ENCODE measurements at regions not wholly inside any gene's neighbourhood (a gene's known extent, or its start where the extent isn't known, plus 50 kb on each side); places are given as distances from the start of the nearest gene placed in this dataset.
A peak's percentile ranks its signal among the peaks of the same experiment; 100 is the strongest.

DNA sequence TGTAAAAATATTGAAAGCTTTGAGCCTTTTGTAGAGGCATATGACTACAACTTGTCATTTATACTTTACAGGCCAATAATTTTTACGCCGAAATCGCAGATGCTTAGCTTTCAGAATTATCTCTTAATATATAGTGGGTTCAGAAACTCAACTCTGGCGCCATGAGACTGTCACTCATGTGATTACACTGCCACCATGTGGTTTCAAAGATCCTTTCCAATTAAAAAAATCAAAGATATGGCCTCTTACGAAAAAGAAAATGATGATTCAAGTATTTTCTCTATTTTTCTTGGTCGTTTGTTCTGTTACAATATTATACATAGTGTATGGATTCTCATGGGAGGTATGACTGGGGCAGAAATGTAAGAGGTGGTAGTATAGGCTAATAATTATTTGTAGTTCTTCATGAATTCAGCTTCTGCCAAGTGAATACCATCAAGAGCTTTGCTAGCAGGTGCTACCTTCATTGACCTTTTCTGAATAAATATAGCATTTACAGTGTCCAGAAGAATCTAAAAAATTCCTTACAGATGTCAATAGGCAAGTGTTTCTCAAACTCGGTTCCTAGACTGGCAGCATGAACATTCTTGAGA lies 751.7 kb upstream of the GOLIM4 start:
- WGBS, 2 experiments (ENCODE audit: insufficient coverage in 1 of 2, insufficient read length in 1 of 2) = 39 to 50% methylated on average over 2 to 7 of the region's 7 CpGs
- peaks cover 22% of the 10 kb centered on the region for H3K27me3 ChIP-seq (ENCODE audit: control insufficient read depth, insufficient read depth, low read length, poor library complexity, severe bottlenecking)
- H3K9me3 Mint-ChIP-seq = no peaks in the 10 kb centered on the region
- TF ChIP-seq CTCF (conservative IDR thresholded peaks at IDR 0.05) = peak; percentile 86
- H3K9me3 ChIP-seq (ENCODE audit: control insufficient read depth, low read length) = no peaks in the 10 kb centered on the region
- H3K27me3 Mint-ChIP-seq (ENCODE audit: insufficient read depth) = peaks cover 16% of the 10 kb centered on the region
- H3K4me3 ChIP-seq (ENCODE audit: low read length) = no peak overlapping the region
- DNase-seq = no peak
- H3K27ac Mint-ChIP-seq = no peak overlapping the region
- no peaks in the 10 kb centered on the region for H3K36me3 ChIP-seq (ENCODE audit: control insufficient read depth, insufficient read depth, low read length)
- no peaks in the 10 kb centered on the region for H3K36me3 Mint-ChIP-seq (ENCODE audit: low read depth)
- no peaks in the 10 kb centered on the region for H3K4me1 Mint-ChIP-seq
- no peak overlapping the region for H3K4me3 Mint-ChIP-seq
- no peak overlapping the region for H3K27ac ChIP-seq (ENCODE audit: low read depth, low read length)
- no peaks in the 10 kb centered on the region for H3K4me1 ChIP-seq (ENCODE audit: control insufficient read depth, insufficient read depth, low read length)
- H3K9ac ChIP-seq (ENCODE audit: extremely low read depth, low read length, poor library complexity, severe bottlenecking) = no peak overlapping the region

GRCh38 chr3:168844894-168845482 lies 749.3 kb upstream of the GOLIM4 start:
- Histone ChIP-seq H3K4me1 (ENCODE audit: control insufficient read depth, insufficient read depth, low read length) (no peaks in the 10 kb centered on the region), H3K4me3 (ENCODE audit: low read length) (no peak overlapping the region), H3K36me3 (ENCODE audit: control insufficient read depth, insufficient read depth, low read length) (no peaks in the 10 kb centered on the region), H3K9me3 (ENCODE audit: control insufficient read depth, low read length) (no peaks in the 10 kb centered on the region), H3K27me3 (ENCODE audit: control insufficient read depth, insufficient read depth, low read length, poor library complexity, severe bottlenecking) (peaks cover 22% of the 10 kb centered on the region), H3K27ac (ENCODE audit: low read depth, low read length) (no peak overlapping the region), H3K9ac (ENCODE audit: extremely low read depth, low read length, poor library complexity, severe bottlenecking) (no peak overlapping the region)
- H3K9me3 Mint-ChIP-seq = no peaks in the 10 kb centered on the region
- peaks cover 16% of the 10 kb centered on the region for H3K27me3 Mint-ChIP-seq (ENCODE audit: insufficient read depth)
- no peak overlapping the region for H3K4me3 Mint-ChIP-seq
- H3K36me3 Mint-ChIP-seq (ENCODE audit: low read depth) = no peaks in the 10 kb centered on the region
- no peak overlapping the region for H3K27ac Mint-ChIP-seq
- peaks cover 2% of the 10 kb centered on the region for H3K4me1 Mint-ChIP-seq
- 82 to 96% methylated on average over 5 to 6 of the region's 6 CpGs for WGBS, 2 experiments (ENCODE audit: insufficient coverage in 1 of 2, insufficient read length in 1 of 2)
- TF ChIP-seq CTCF (conservative IDR thresholded peaks at IDR 0.05) = no peak
- DNase-seq = no peak

GRCh38 chr3:168844472-168844871 lies 748.7 kb upstream of the GOLIM4 start:
- H3K4me1 ChIP-seq (ENCODE audit: control insufficient read depth, insufficient read depth, low read length) = no peaks in the 10 kb centered on the region
- no peak overlapping the region for H3K27ac Mint-ChIP-seq

More at GRCh38 chr3:168844472-168844871, 748.7 kb upstream of the GOLIM4 start:
- DNase-seq = no peak
- peaks cover 2% of the 10 kb centered on the region for H3K4me1 Mint-ChIP-seq
- no peaks in the 10 kb centered on the region for H3K9me3 Mint-ChIP-seq
- 82 to 85% methylated on average over 3 to 4 of the region's 4 CpGs for WGBS, 2 experiments (ENCODE audit: insufficient coverage in 1 of 2, insufficient read length in 1 of 2)
- Histone ChIP-seq H3K4me3 (ENCODE audit: low read length) (no peak overlapping the region), H3K27me3 (ENCODE audit: control insufficient read depth, insufficient read depth, low read length, poor library complexity, severe bottlenecking) (peaks cover 22% of the 10 kb centered on the region), H3K9ac (ENCODE audit: extremely low read depth, low read length, poor library complexity, severe bottlenecking) (no peak overlapping the region), H3K36me3 (ENCODE audit: control insufficient read depth, insufficient read depth, low read length) (no peaks in the 10 kb centered on the region), H3K27ac (ENCODE audit: low read depth, low read length) (no peak overlapping the region), H3K9me3 (ENCODE audit: control insufficient read depth, low read length) (no peaks in the 10 kb centered on the region)
- no peak for TF ChIP-seq CTCF (conservative IDR thresholded peaks at IDR 0.05)
- no peak overlapping the region for H3K4me3 Mint-ChIP-seq
- no peaks in the 10 kb centered on the region for H3K36me3 Mint-ChIP-seq (ENCODE audit: low read depth)
- H3K27me3 Mint-ChIP-seq (ENCODE audit: insufficient read depth) = peaks cover 16% of the 10 kb centered on the region

Data from endodermal cell (in vitro differentiated cells).